Liver (tissue), 8 donors: ENCODE measurements at regions not wholly inside any gene's neighbourhood (a gene's known extent, or its start where the extent isn't known, plus 50 kb on each side); places are given as distances from the start of the nearest gene placed in this dataset.
"Not testable (repeated sequence)": the region's sequence is repeated elsewhere in the genome, so short reads cannot be mapped to it uniquely, and the experiment has no call there.

Experiments used
- DNase-seq: peaks from one replicate; pipeline ENCODE4 v3.0.0-alpha.2; 2017; ENCODE audit warnings: low spot score
- H3K27ac ChIP-seq, 2 donors: one replicate each; pipeline ENCODE4 v1.7.0; 2013; ENCODE audit warnings: inconsistent platforms in 2 of 2, low read length in 2 of 2, control low read depth in 1 of 2, low read depth in 1 of 2, mild to moderate bottlenecking in 1 of 2
- H3K27me3 ChIP-seq, 4 donors: one replicate each; pipeline versions ENCODE4 v1.6.1 to v1.7.0; 2013; ENCODE audit warnings: low read length in 3 of 4, inconsistent platforms in 1 of 4, mild to moderate bottlenecking in 1 of 4, moderate library complexity in 1 of 4; ENCODE audit not compliant: control insufficient read depth in 4 of 4, insufficient read depth in 4 of 4
- H3K36me3 ChIP-seq, 4 donors: one replicate each; pipeline versions ENCODE4 v1.6.1 to v1.7.0; 2013; ENCODE audit warnings: low read length in 3 of 4, mild to moderate bottlenecking in 3 of 4, low read depth in 1 of 4, moderate library complexity in 1 of 4; ENCODE audit not compliant: control insufficient read depth in 4 of 4, insufficient read depth in 3 of 4
- H3K4me1 ChIP-seq, 4 donors: one replicate each; pipeline versions ENCODE4 v1.6.1 to v1.7.0; 2013; ENCODE audit warnings: low read length in 3 of 4, mild to moderate bottlenecking in 3 of 4, moderate library complexity in 1 of 4; ENCODE audit not compliant: control insufficient read depth in 4 of 4, insufficient read depth in 4 of 4
- H3K4me3 ChIP-seq, 3 donors: one replicate each; pipeline versions ENCODE4 v1.6.1 to v1.7.0; 2013; ENCODE audit warnings: low read length in 3 of 3, control low read depth in 1 of 3, low read depth in 1 of 3, mild to moderate bottlenecking in 1 of 3
- H3K9ac ChIP-seq, 2 donors: one replicate each; pipeline ENCODE4 v1.7.0; 2013; ENCODE audit warnings: low read length in 2 of 2, mild to moderate bottlenecking in 2 of 2, moderate library complexity in 2 of 2, control low read depth in 1 of 2, low read depth in 1 of 2
- H3K9me3 ChIP-seq, 4 donors: one replicate each; pipeline versions ENCODE4 v1.6.1 to v1.7.0; 2013; ENCODE audit warnings: low read length in 3 of 4; ENCODE audit not compliant: control insufficient read depth in 4 of 4
- CTCF ChIP-seq: fragments of 150-350 bp; IDR thresholded peaks from 2 replicates; pipeline ENCODE4 v1.5.1; 2017; ENCODE audit warnings: improper control_type of control experiment, low read depth, low read length; ENCODE audit not compliant: missing input control
- EGR1 ChIP-seq, 2 donors: IDR thresholded peaks; 2 replicates each; pipeline ENCODE4 v1.6.1; 2016 to 2018; ENCODE audit warnings: antibody characterized with exemption in 2 of 2, low read depth in 2 of 2
- FOXA1 ChIP-seq: IDR thresholded peaks from 2 replicates; pipeline ENCODE4 v1.6.1; 2016; ENCODE audit warnings: antibody characterized with exemption
- FOXA2 ChIP-seq: IDR thresholded peaks from 2 replicates; pipeline ENCODE4 v1.6.1; 2016; ENCODE audit warnings: antibody characterized with exemption
- GABPA ChIP-seq, 2 donors: IDR thresholded peaks in 1 of 2; conservative IDR thresholded peaks in 1 of 2; 2 replicates each; pipeline ENCODE4 v1.6.1; 2016; ENCODE audit warnings: antibody characterized with exemption in 2 of 2, mild to moderate bottlenecking in 1 of 2, moderate library complexity in 1 of 2
- HNF4A ChIP-seq, 2 donors: conservative IDR thresholded peaks; 2 replicates each; pipeline ENCODE4 v1.6.1; 2016; ENCODE audit warnings: antibody characterized with exemption in 2 of 2, mild to moderate bottlenecking in 2 of 2
- HNF4G ChIP-seq: IDR thresholded peaks from 2 replicates; pipeline ENCODE4 v1.6.1; 2016; ENCODE audit warnings: antibody characterized with exemption
- JUND ChIP-seq, 2 donors: IDR thresholded peaks; 2 replicates each; pipeline ENCODE4 v1.6.1; 2016; ENCODE audit warnings: antibody characterized with exemption in 2 of 2
- NR2F2 ChIP-seq: IDR thresholded peaks from 2 replicates; pipeline ENCODE4 v1.6.1; 2016; ENCODE audit warnings: antibody characterized with exemption
- RAD21 ChIP-seq, 2 donors: IDR thresholded peaks; 2 replicates each; pipeline ENCODE4 v1.6.1; 2016; ENCODE audit warnings: antibody characterized with exemption in 2 of 2, mild to moderate bottlenecking in 2 of 2
- REST ChIP-seq: IDR thresholded peaks from 2 replicates; pipeline ENCODE4 v1.6.1; 2016; ENCODE audit warnings: antibody characterized with exemption, mild to moderate bottlenecking
- RXRA ChIP-seq, 2 donors: IDR thresholded peaks; 2 replicates each; pipeline ENCODE4 v1.6.1; 2017 to 2018; ENCODE audit warnings: antibody characterized with exemption in 2 of 2, mild to moderate bottlenecking in 1 of 2
- TAF1 ChIP-seq: conservative IDR thresholded peaks from 2 replicates; pipeline ENCODE4 v1.6.1; 2016; ENCODE audit warnings: antibody characterized with exemption, mild to moderate bottlenecking
- YY1 ChIP-seq: IDR thresholded peaks from 2 replicates; pipeline ENCODE4 v1.6.1; 2016; ENCODE audit warnings: antibody characterized with exemption, mild to moderate bottlenecking
- WGBS: extraction: QIAGEN DNeasy Blood & Tissue Kit; methylation state at CpG from one replicate; pipeline ENCODE4 v1.1.7; 2013; 5-methylcytosine and 5-hydroxymethylcytosine counted together
- TF ChIP-seq, protein P1 (sequence below): IDR thresholded peaks from 2 replicates; pipeline ENCODE4 v1.6.1; 2016; ENCODE audit warnings: antibody characterized with exemption
- TF ChIP-seq, protein P2 (sequence below): IDR thresholded peaks from 2 replicates; pipeline ENCODE4 v1.6.1; 2016; ENCODE audit warnings: antibody characterized with exemption
- TF ChIP-seq, protein P3 (sequence below): IDR thresholded peaks from 2 replicates; pipeline ENCODE4 v1.6.1; 2016; ENCODE audit warnings: antibody characterized with exemption
- donor health status: healthy.
- donor health status: healthy.
- donor health status: healthy.
- donor health status: healthy.
- donor health status: healthy.

- TF ChIP-seq RAD21 (IDR thresholded peaks at IDR 0.05) = no peak
- no peak for TF ChIP-seq EGR1 (IDR thresholded peaks at IDR 0.05; ENCODE audit: low read depth in 2 of 2)
- TF ChIP-seq, protein P1, sequence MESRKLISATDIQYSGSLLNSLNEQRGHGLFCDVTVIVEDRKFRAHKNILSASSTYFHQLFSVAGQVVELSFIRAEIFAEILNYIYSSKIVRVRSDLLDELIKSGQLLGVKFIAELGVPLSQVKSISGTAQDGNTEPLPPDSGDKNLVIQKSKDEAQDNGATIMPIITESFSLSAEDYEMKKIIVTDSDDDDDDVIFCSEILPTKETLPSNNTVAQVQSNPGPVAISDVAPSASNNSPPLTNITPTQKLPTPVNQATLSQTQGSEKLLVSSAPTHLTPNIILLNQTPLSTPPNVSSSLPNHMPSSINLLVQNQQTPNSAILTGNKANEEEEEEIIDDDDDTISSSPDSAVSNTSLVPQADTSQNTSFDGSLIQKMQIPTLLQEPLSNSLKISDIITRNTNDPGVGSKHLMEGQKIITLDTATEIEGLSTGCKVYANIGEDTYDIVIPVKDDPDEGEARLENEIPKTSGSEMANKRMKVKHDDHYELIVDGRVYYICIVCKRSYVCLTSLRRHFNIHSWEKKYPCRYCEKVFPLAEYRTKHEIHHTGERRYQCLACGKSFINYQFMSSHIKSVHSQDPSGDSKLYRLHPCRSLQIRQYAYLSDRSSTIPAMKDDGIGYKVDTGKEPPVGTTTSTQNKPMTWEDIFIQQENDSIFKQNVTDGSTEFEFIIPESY = no peak
- no peak for TF ChIP-seq HNF4G
- no peak for TF ChIP-seq RXRA (IDR thresholded peaks at IDR 0.05)
- no peak for TF ChIP-seq FOXA1
Observed at GRCh38 chr15:22236469-22236868, 156.1 kb downstream of the OR4M2 start (continued).

DNA sequence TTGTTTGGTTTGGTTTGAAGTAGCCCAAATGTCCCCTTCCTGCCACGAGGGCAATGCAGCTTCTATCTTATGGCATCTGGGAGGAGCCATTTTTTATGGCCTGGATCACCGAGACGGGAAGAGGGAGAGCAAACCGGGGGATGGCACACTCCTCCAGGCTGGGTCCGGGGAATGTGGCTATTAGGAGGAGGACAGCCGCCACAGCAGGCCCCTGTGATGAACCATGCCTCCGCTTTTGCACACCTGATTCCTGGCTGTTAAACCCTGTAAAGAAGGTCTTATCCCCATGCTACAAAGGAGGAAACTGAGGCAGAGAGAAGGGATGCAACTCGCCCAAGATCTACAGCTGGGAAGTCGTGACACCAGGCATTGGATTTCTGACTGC, 157.6 kb downstream of the OR4M2 start:
- WGBS = 76% methylated on average over 9 of the region's 9 CpGs
- Histone ChIP-seq H3K4me3 (no peak overlapping the region), H3K27ac (no peak overlapping the region), H3K27me3 (no peaks in the 10 kb centered on the region), H3K36me3 (no peaks in the 10 kb centered on the region), H3K9ac (no peak overlapping the region), H3K9me3 (peaks cover 0 to 4% (median 1%) of the 10 kb centered on the region in 4 donors), H3K4me1 (no peaks in the 10 kb centered on the region)
- TF ChIP-seq TAF1 (no peak), FOXA2 (no peak), RXRA (IDR thresholded peaks at IDR 0.05) (no peak), GABPA (IDR thresholded peaks at IDR 0.05 in 1 of 2, conservative IDR thresholded peaks at IDR 0.05 in 1 of 2) (no peak), CTCF (no peak), REST (no peak), FOXA1 (no peak), JUND (IDR thresholded peaks at IDR 0.05) (no peak), HNF4A (conservative IDR thresholded peaks at IDR 0.05) (no peak), RAD21 (IDR thresholded peaks at IDR 0.05) (no peak), YY1 (no peak), NR2F2 (no peak)
- TF ChIP-seq, protein P1 = no peak
- TF ChIP-seq, protein P2, sequence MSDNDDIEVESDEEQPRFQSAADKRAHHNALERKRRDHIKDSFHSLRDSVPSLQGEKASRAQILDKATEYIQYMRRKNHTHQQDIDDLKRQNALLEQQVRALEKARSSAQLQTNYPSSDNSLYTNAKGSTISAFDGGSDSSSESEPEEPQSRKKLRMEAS = no peak
- TF ChIP-seq, protein P3, sequence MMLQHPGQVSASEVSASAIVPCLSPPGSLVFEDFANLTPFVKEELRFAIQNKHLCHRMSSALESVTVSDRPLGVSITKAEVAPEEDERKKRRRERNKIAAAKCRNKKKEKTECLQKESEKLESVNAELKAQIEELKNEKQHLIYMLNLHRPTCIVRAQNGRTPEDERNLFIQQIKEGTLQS = no peak
- no peak for DNase-seq

GRCh38 chr15:22238276-22238958, 158.1 kb downstream of the OR4M2 start:
- H3K9me3 ChIP-seq, H3K36me3 ChIP-seq, H3K4me3 ChIP-seq, H3K27me3 ChIP-seq, DNase-seq, H3K4me1 ChIP-seq, H3K27ac ChIP-seq, H3K9ac ChIP-seq: not testable (repeated sequence)
- 80% methylated on average over 20 of the region's 20 CpGs for WGBS
